Thyroid gland (tissue), 4 donors: ENCODE measurements at regions not wholly inside any gene's neighbourhood (a gene's known extent, or its start where the extent isn't known, plus 50 kb on each side); places are given as distances from the start of the nearest gene placed in this dataset.

Experiments used
- POLR2A ChIP-seq, 2 donors: fragments of 450-650 bp; IDR thresholded peaks; one replicate each; pipeline ENCODE4 v1.6.1; 2017; ENCODE audit warnings: antibody characterized with exemption in 2 of 2, mild to moderate bottlenecking in 2 of 2, moderate library complexity in 1 of 2
- TF ChIP-seq, protein P1 (sequence below), 6 experiments: fragments of 200-600 bp in 3 of 6; fragments of 450-650 bp in 3 of 6; sonication (generic) in 3 of 6; IDR thresholded peaks; one replicate each; pipeline ENCODE4 v1.5.1; 2016 to 2019; ENCODE audit warnings: antibody characterized with exemption in 6 of 6, mild to moderate bottlenecking in 2 of 6, inconsistent platforms in 1 of 6, moderate library complexity in 1 of 6

DNA sequence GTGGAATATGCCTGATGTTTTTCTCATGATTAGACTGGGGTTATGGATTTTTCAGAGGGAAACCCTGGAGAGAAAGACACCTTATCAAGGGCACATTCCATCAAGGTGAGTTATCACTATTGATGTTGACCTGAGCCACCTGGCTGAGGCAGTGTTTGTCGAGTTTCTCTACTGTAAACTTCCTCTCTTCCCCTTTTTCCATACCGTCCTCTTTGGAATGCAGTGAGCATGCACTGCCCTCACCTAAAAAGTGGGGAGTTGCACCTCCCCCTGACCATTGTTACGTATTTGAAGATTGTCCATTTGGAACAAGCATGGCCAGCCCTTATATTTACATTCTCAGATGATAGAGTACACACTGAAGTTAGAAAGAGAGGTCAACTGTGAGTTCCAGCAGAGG is 53.9 kb upstream of the PWP1 start:
- TF ChIP-seq, protein P1, sequence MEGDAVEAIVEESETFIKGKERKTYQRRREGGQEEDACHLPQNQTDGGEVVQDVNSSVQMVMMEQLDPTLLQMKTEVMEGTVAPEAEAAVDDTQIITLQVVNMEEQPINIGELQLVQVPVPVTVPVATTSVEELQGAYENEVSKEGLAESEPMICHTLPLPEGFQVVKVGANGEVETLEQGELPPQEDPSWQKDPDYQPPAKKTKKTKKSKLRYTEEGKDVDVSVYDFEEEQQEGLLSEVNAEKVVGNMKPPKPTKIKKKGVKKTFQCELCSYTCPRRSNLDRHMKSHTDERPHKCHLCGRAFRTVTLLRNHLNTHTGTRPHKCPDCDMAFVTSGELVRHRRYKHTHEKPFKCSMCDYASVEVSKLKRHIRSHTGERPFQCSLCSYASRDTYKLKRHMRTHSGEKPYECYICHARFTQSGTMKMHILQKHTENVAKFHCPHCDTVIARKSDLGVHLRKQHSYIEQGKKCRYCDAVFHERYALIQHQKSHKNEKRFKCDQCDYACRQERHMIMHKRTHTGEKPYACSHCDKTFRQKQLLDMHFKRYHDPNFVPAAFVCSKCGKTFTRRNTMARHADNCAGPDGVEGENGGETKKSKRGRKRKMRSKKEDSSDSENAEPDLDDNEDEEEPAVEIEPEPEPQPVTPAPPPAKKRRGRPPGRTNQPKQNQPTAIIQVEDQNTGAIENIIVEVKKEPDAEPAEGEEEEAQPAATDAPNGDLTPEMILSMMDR (IDR thresholded peaks at IDR 0.05): no peak
- no peak for TF ChIP-seq POLR2A (IDR thresholded peaks at IDR 0.05)
